GM10266 (cell line): ENCODE measurements at regions not wholly inside any gene's neighbourhood (a gene's known extent, or its start where the extent isn't known, plus 50 kb on each side); places are given as distances from the start of the nearest gene placed in this dataset.
"Not testable (repeated sequence)": the region's sequence is repeated elsewhere in the genome, so short reads cannot be mapped to it uniquely, and the experiment has no call there.

Source experiments
- DNase-seq: peaks from one replicate; pipeline ENCODE4 v3.0.0; 2012; ENCODE audit errors: extremely low spot score
- TF ChIP-seq, protein P1 (sequence below): IDR thresholded peaks from 2 replicates; pipeline ENCODE4 v1.5.1; 2012; ENCODE audit warnings: mild to moderate bottlenecking, low read depth; ENCODE audit not compliant: control insufficient read depth, insufficient read depth; ENCODE audit errors: missing control alignments

- TF ChIP-seq, protein P1, sequence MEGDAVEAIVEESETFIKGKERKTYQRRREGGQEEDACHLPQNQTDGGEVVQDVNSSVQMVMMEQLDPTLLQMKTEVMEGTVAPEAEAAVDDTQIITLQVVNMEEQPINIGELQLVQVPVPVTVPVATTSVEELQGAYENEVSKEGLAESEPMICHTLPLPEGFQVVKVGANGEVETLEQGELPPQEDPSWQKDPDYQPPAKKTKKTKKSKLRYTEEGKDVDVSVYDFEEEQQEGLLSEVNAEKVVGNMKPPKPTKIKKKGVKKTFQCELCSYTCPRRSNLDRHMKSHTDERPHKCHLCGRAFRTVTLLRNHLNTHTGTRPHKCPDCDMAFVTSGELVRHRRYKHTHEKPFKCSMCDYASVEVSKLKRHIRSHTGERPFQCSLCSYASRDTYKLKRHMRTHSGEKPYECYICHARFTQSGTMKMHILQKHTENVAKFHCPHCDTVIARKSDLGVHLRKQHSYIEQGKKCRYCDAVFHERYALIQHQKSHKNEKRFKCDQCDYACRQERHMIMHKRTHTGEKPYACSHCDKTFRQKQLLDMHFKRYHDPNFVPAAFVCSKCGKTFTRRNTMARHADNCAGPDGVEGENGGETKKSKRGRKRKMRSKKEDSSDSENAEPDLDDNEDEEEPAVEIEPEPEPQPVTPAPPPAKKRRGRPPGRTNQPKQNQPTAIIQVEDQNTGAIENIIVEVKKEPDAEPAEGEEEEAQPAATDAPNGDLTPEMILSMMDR, result no peak
- DNase-seq, result no peak
These were observed 310.3 kb upstream of the ZFP42 start for GRCh38 chr4:187685247-187685646.

- no peak for DNase-seq
- TF ChIP-seq, protein P1, result no peak
These were observed 307.9 kb upstream of the ZFP42 start for GRCh38 chr4:187687697-187688096.

DNA sequence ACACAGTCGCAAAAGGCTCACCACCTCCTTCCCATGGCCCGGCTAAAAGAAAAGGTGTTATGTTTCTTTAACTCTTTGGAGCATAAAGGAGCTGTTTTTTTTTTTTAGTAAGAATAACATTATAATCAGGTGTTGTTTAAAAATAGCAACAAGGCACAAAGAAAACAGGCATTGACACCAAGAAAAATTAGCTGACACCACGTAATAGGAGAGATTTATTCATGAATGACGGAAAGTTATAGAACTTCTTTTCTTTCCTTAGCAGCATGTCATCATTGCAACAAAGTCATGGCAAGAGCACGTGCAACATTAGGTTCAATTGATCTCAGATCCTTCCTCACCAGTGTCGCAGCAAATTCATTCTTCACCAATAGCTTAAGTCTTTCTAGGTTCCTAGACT is 302.9 kb upstream of the ZFP42 start:
- TF ChIP-seq, protein P1, result no peak
- DNase-seq, result no peak

GRCh38 chr4:187695531-187695930 is 300.0 kb upstream of the ZFP42 start:
- not testable (repeated sequence) for DNase-seq

DNA sequence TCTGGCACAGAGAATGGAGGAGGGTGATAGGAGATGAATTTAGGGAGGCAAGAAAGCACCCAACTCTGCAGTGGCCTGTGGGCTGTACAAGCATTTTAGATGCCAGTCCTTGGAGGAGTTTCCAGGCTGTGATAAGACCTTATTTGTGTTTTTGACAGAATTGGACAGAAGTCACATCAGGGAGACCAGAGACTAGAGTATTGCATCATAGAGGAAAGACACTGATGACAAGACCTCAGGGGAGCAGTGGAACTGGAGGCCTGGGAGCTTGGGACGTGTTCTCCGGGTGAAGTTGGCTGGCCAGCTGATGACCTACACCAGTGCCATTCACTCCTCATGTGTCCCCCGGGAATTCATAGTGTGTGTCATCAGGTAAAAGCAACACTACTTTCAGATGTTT is 284.0 kb upstream of the ZFP42 start:
- TF ChIP-seq, protein P1, result no peak
- no peak for DNase-seq

- TF ChIP-seq, protein P1, result no peak
- no peak for DNase-seq
These were observed 280.6 kb upstream of the ZFP42 start for GRCh38 chr4:187714957-187715356.

DNA sequence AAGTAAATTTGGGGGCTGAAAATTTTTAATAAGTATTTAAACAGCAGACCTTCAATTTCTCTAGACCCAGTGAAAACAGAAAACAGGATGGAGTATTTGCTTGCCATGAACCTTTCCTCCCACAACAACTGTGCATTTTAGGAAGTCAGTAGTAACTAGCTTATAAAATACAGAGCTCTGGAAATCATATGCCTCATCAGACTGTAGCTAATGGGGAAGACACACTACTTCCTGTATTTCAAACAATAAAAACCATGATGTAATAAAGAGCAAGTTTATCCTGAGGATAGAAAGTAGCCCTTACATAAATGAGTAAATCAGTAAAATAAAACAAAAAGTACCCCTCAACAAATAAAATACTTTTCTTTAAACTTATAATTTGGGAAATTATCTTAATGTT is 280.1 kb upstream of the ZFP42 start:
- DNase-seq, result no peak
- TF ChIP-seq, protein P1, result no peak

GRCh38 chr4:187724456-187724855 is 271.1 kb upstream of the ZFP42 start:
- TF ChIP-seq, protein P1, result no peak
- no peak for DNase-seq
